ENCODE measurements at regions not wholly inside any gene's neighbourhood (a gene's known extent, or its start where the extent isn't known, plus 50 kb on each side); places are given as distances from the start of the nearest gene placed in this dataset.

- no peaks in the 10 kb centered on the region for H3K27me3 ChIP-seq (ENCODE audit: insufficient read depth, low read length)
- H2AFZ ChIP-seq (ENCODE audit: low read length) = no peak overlapping the region
- H3K9ac ChIP-seq (ENCODE audit: low read length) = no peak overlapping the region
- no peak overlapping the region for H3K4me3 ChIP-seq (ENCODE audit: low read depth, low read length, poor library complexity, severe bottlenecking)
- H3K4me2 ChIP-seq (ENCODE audit: low read length) = no peak overlapping the region
- no peaks in the 10 kb centered on the region for H3K9me3 ChIP-seq (ENCODE audit: low read length)
- no peaks in the 10 kb centered on the region for H3K4me1 ChIP-seq (ENCODE audit: insufficient read depth, low read length, severe bottlenecking)
- no peaks in the 10 kb centered on the region for H3K79me2 ChIP-seq (ENCODE audit: insufficient read depth, low read length)
- no peak for TF ChIP-seq EZH2 (IDR thresholded peaks at IDR 0.05; ENCODE audit: borderline replicate concordance, low read length)
- no peak for TF ChIP-seq CTCF (IDR thresholded peaks at IDR 0.05; ENCODE audit: low read length)
- no peak overlapping the region for H3K27ac ChIP-seq (ENCODE audit: low read depth, low read length, poor library complexity, severe bottlenecking)
- no peaks in the 10 kb centered on the region for H4K20me1 ChIP-seq (ENCODE audit: insufficient read depth, low read length)
- H3K9me2 ChIP-seq (ENCODE audit: low read depth, low read length) = no peaks in the 10 kb centered on the region
- H3K36me3 ChIP-seq (ENCODE audit: insufficient read depth, low read length) = no peaks in the 10 kb centered on the region
- no peaks in the 10 kb centered on the region for H3F3A ChIP-seq (ENCODE audit: insufficient read depth, low read length)
Measured at GRCh38 chr2:133936601-133937000, 317.3 kb upstream of the MGAT5 start.

DNA sequence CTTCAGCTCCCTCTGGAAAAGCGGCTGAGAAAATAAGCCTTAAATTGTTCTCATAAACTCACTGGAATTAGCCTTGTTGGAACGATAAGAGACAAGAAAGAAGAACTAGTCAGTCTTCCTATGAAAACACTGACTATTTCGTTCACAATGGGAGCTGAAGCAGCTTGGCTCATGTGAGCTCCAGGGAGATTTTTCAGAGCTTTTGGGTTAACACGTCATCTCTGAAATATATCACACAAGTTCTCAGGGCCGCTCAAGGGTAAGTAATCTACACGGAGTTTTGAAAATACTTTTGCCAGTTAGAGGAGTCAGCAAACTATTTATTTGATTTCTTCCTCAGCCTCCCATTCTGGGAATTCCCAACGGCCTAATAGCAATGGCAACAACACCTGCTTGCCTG, 316.2 kb upstream of the MGAT5 start:
- Histone ChIP-seq H4K20me1 (ENCODE audit: insufficient read depth, low read length) (no peaks in the 10 kb centered on the region), H3K9me2 (ENCODE audit: low read depth, low read length) (no peaks in the 10 kb centered on the region), H3K4me1 (ENCODE audit: insufficient read depth, low read length, severe bottlenecking) (no peaks in the 10 kb centered on the region), H3K4me3 (ENCODE audit: low read depth, low read length, poor library complexity, severe bottlenecking) (no peak overlapping the region), H3K27me3 (ENCODE audit: insufficient read depth, low read length) (no peaks in the 10 kb centered on the region), H3K9me3 (ENCODE audit: low read length) (no peaks in the 10 kb centered on the region), H3K4me2 (ENCODE audit: low read length) (no peak overlapping the region), H3K79me2 (ENCODE audit: insufficient read depth, low read length) (no peaks in the 10 kb centered on the region), H3F3A (ENCODE audit: insufficient read depth, low read length) (no peaks in the 10 kb centered on the region), H3K27ac (ENCODE audit: low read depth, low read length, poor library complexity, severe bottlenecking) (no peak overlapping the region), H3K9ac (ENCODE audit: low read length) (no peak overlapping the region), H3K36me3 (ENCODE audit: insufficient read depth, low read length) (no peaks in the 10 kb centered on the region), H2AFZ (ENCODE audit: low read length) (no peak overlapping the region)
- TF ChIP-seq CTCF (IDR thresholded peaks at IDR 0.05; ENCODE audit: low read length) (no peak), EZH2 (IDR thresholded peaks at IDR 0.05; ENCODE audit: borderline replicate concordance, low read length) (no peak)

DNA sequence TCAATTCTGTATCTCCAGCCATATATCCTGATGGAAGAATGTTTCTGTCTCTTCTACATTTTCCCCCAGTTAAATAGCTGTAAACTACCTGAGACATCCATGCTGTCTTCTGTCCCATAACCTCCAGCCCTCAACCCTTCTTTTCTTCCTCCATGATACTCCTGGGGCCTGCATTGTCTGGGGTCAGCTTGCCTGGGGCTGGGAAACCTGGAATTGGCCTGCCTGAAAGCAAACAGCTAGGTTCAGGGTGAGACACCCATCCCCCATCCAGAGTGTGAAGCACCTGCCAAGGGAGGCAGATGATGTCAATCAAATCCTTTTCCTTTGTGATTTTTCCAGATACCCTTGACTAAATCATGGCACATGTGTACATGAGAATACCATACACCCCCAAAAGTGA, 313.7 kb upstream of the MGAT5 start:
- H3K27ac ChIP-seq (ENCODE audit: low read depth, low read length, poor library complexity, severe bottlenecking) = no peak overlapping the region
- no peaks in the 10 kb centered on the region for H3K9me2 ChIP-seq (ENCODE audit: low read depth, low read length)
- H3F3A ChIP-seq (ENCODE audit: insufficient read depth, low read length) = no peaks in the 10 kb centered on the region
- H3K9me3 ChIP-seq (ENCODE audit: low read length) = no peaks in the 10 kb centered on the region
- no peaks in the 10 kb centered on the region for H3K27me3 ChIP-seq (ENCODE audit: insufficient read depth, low read length)
- no peaks in the 10 kb centered on the region for H4K20me1 ChIP-seq (ENCODE audit: insufficient read depth, low read length)
- no peaks in the 10 kb centered on the region for H3K4me1 ChIP-seq (ENCODE audit: insufficient read depth, low read length, severe bottlenecking)
- H3K9ac ChIP-seq (ENCODE audit: low read length) = no peak overlapping the region
- no peak overlapping the region for H3K4me2 ChIP-seq (ENCODE audit: low read length)
- TF ChIP-seq EZH2 (IDR thresholded peaks at IDR 0.05; ENCODE audit: borderline replicate concordance, low read length) = no peak
- no peak for TF ChIP-seq CTCF (IDR thresholded peaks at IDR 0.05; ENCODE audit: low read length)
- no peaks in the 10 kb centered on the region for H3K36me3 ChIP-seq (ENCODE audit: insufficient read depth, low read length)
- H3K4me3 ChIP-seq (ENCODE audit: low read depth, low read length, poor library complexity, severe bottlenecking) = no peak overlapping the region
- no peak overlapping the region for H2AFZ ChIP-seq (ENCODE audit: low read length)
- no peaks in the 10 kb centered on the region for H3K79me2 ChIP-seq (ENCODE audit: insufficient read depth, low read length)
